ENCODE measurements at regions not wholly inside any gene's neighbourhood (a gene's known extent, or its start where the extent isn't known, plus 50 kb on each side); places are given as distances from the start of the nearest gene placed in this dataset.

DNA sequence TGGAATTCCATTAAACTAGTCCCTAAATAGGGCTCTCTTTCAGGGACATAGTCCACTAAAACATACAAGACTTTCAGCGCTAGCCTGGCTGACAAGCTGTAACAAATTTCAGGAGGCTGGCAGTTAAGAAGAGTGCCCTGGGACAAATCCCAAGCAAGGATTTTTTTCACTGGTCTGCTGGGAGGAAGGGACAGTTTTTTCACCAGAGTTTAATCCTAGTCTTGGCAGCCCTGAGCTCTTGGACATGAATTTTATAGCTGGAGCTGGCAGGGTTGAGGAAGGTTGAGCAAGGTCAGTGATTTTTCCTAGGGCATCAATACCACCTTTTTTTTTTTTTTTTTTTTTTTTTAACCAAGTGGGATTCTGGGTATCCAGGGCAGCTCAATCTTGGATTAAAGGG lies 184.4 kb downstream of the SH2D1A start:
- Histone ChIP-seq H3K9me3 (ENCODE audit: insufficient read depth, low read depth, low read length) (no peaks in the 10 kb centered on the region), H3K9ac (ENCODE audit: low read length) (no peak overlapping the region), H3K4me3 (ENCODE audit: low read depth, low read length) (no peak overlapping the region), H3K79me2 (ENCODE audit: control insufficient read depth, insufficient read depth, low read length, poor library complexity) (no peaks in the 10 kb centered on the region), H2AFZ (ENCODE audit: insufficient read depth, low read length, poor library complexity) (no peak overlapping the region), H4K91ac (ENCODE audit: low read depth, low read length) (no peak overlapping the region), H3K27ac (ENCODE audit: low read depth, low read length) (no peak overlapping the region), H3K23ac (ENCODE audit: low read length) (no peak overlapping the region), H2AK5ac (ENCODE audit: low read length) (no peak overlapping the region), H3K36me3 (ENCODE audit: control insufficient read depth in 1 of 2, insufficient read depth in 2 of 2, low read length in 2 of 2) (no peaks in the 10 kb centered on the region), H3K4me2 (ENCODE audit: low read length) (no peak overlapping the region), H3K4me1 (ENCODE audit: control insufficient read depth in 1 of 2, insufficient read depth in 2 of 2, low read length in 2 of 2) (no peaks in the 10 kb centered on the region), H3K79me1 (ENCODE audit: low read length) (no peaks in the 10 kb centered on the region), H2BK120ac (ENCODE audit: insufficient read depth, low read length, poor library complexity) (no peak overlapping the region), H3K14ac (ENCODE audit: low read length) (no peak overlapping the region), H2BK12ac (ENCODE audit: low read length) (no peak overlapping the region), H4K8ac (ENCODE audit: low read depth, low read length) (no peak overlapping the region), H3K27me3 (ENCODE audit: insufficient read depth, low read length) (no peaks in the 10 kb centered on the region), H2BK5ac (ENCODE audit: low read depth, low read length, poor library complexity) (no peak overlapping the region), H3K4ac (ENCODE audit: low read depth, low read length) (no peak overlapping the region), H3K18ac (ENCODE audit: low read length) (no peak overlapping the region), H4K12ac (ENCODE audit: low read depth, low read length) (no peak overlapping the region)
- DNase-seq = no peak
- WGBS (ENCODE audit: extremely low coverage, insufficient coverage, insufficient read length) = no CpG with 5 or more reads among the region's 1 CpG

DNA sequence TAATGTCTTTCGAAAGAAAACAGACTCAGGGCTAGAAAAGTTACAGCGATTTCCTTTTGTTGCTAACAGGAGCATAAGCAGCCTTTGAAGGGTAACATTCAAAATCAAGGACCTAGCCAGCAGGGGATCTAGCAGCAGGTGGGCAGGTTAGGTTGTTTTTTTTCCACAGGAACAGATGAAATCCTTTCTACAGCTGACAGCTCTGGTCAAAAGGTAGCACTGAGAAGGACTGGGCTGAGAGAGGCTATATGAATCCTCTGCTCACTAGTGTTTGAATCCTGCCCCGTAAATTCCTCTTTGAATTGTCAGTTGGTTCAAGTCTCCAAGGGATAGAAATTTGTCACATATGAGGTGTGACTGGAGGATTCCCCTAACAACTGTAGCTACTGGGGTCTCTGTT lies 188.2 kb downstream of the SH2D1A start:
- Histone ChIP-seq H3K27ac (ENCODE audit: low read depth, low read length) (no peak overlapping the region), H4K91ac (ENCODE audit: low read depth, low read length) (no peak overlapping the region), H2BK12ac (ENCODE audit: low read length) (no peak overlapping the region), H2BK5ac (ENCODE audit: low read depth, low read length, poor library complexity) (no peak overlapping the region), H2AK5ac (ENCODE audit: low read length) (no peak overlapping the region), H3K4ac (ENCODE audit: low read depth, low read length) (no peak overlapping the region), H3K4me1 (ENCODE audit: control insufficient read depth in 1 of 2, insufficient read depth in 2 of 2, low read length in 2 of 2) (no peaks in the 10 kb centered on the region), H2BK120ac (ENCODE audit: insufficient read depth, low read length, poor library complexity) (no peak overlapping the region), H4K8ac (ENCODE audit: low read depth, low read length) (no peak overlapping the region), H3K36me3 (ENCODE audit: control insufficient read depth in 1 of 2, insufficient read depth in 2 of 2, low read length in 2 of 2) (no peaks in the 10 kb centered on the region), H3K14ac (ENCODE audit: low read length) (no peak overlapping the region), H3K23ac (ENCODE audit: low read length) (no peak overlapping the region), H3K9ac (ENCODE audit: low read length) (no peak overlapping the region), H2AFZ (ENCODE audit: insufficient read depth, low read length, poor library complexity) (no peak overlapping the region), H4K12ac (ENCODE audit: low read depth, low read length) (no peak overlapping the region), H3K9me3 (ENCODE audit: insufficient read depth, low read depth, low read length) (no peaks in the 10 kb centered on the region), H3K4me2 (ENCODE audit: low read length) (no peak overlapping the region), H3K4me3 (ENCODE audit: low read depth, low read length) (no peak overlapping the region), H3K27me3 (ENCODE audit: insufficient read depth, low read length) (no peaks in the 10 kb centered on the region), H3K79me1 (ENCODE audit: low read length) (no peaks in the 10 kb centered on the region), H3K79me2 (ENCODE audit: control insufficient read depth, insufficient read depth, low read length, poor library complexity) (no peaks in the 10 kb centered on the region), H3K18ac (ENCODE audit: low read length) (no peak overlapping the region)
- WGBS (ENCODE audit: extremely low coverage, insufficient coverage, insufficient read length) = no CpG with 5 or more reads among the region's 3 CpGs
- DNase-seq = no peak

- Histone ChIP-seq H3K79me2 (ENCODE audit: control insufficient read depth, insufficient read depth, low read length, poor library complexity) (no peaks in the 10 kb centered on the region), H4K12ac (ENCODE audit: low read depth, low read length) (no peak overlapping the region), H3K4me2 (ENCODE audit: low read length) (no peak overlapping the region), H3K23ac (ENCODE audit: low read length) (no peak overlapping the region), H3K4ac (ENCODE audit: low read depth, low read length) (no peak overlapping the region), H3K79me1 (ENCODE audit: low read length) (no peaks in the 10 kb centered on the region), H3K18ac (ENCODE audit: low read length) (no peak overlapping the region), H4K8ac (ENCODE audit: low read depth, low read length) (no peak overlapping the region), H2BK12ac (ENCODE audit: low read length) (no peak overlapping the region), H2BK120ac (ENCODE audit: insufficient read depth, low read length, poor library complexity) (no peak overlapping the region), H4K91ac (ENCODE audit: low read depth, low read length) (no peak overlapping the region), H3K36me3 (ENCODE audit: control insufficient read depth in 1 of 2, insufficient read depth in 2 of 2, low read length in 2 of 2) (no peaks in the 10 kb centered on the region), H2AK5ac (ENCODE audit: low read length) (no peak overlapping the region), H3K4me3 (ENCODE audit: low read depth, low read length) (no peak overlapping the region), H2AFZ (ENCODE audit: insufficient read depth, low read length, poor library complexity) (no peak overlapping the region), H3K14ac (ENCODE audit: low read length) (no peak overlapping the region), H3K27me3 (ENCODE audit: insufficient read depth, low read length) (no peaks in the 10 kb centered on the region), H3K9ac (ENCODE audit: low read length) (no peak overlapping the region), H3K9me3 (ENCODE audit: insufficient read depth, low read depth, low read length) (no peaks in the 10 kb centered on the region), H2BK5ac (ENCODE audit: low read depth, low read length, poor library complexity) (no peak overlapping the region), H3K27ac (ENCODE audit: low read depth, low read length) (no peak overlapping the region), H3K4me1 (ENCODE audit: control insufficient read depth in 1 of 2, insufficient read depth in 2 of 2, low read length in 2 of 2) (no peaks in the 10 kb centered on the region)
- DNase-seq = no peak
- WGBS (ENCODE audit: extremely low coverage, insufficient coverage, insufficient read length) = no CpG with 5 or more reads among the region's 5 CpGs
These were observed 194.1 kb downstream of the SH2D1A start for GRCh38 chrX:124540474-124540873.

GRCh38 chrX:124548571-124548970 lies 202.2 kb downstream of the SH2D1A start:
- Histone ChIP-seq H3K27ac (ENCODE audit: low read depth, low read length) (no peak overlapping the region), H3K79me1 (ENCODE audit: low read length) (no peaks in the 10 kb centered on the region), H2BK120ac (ENCODE audit: insufficient read depth, low read length, poor library complexity) (no peak overlapping the region), H3K14ac (ENCODE audit: low read length) (no peak overlapping the region), H3K36me3 (ENCODE audit: control insufficient read depth in 1 of 2, insufficient read depth in 2 of 2, low read length in 2 of 2) (no peaks in the 10 kb centered on the region), H2AFZ (ENCODE audit: insufficient read depth, low read length, poor library complexity) (no peak overlapping the region), H2BK5ac (ENCODE audit: low read depth, low read length, poor library complexity) (no peak overlapping the region), H3K9me3 (ENCODE audit: insufficient read depth, low read depth, low read length) (no peaks in the 10 kb centered on the region), H3K4ac (ENCODE audit: low read depth, low read length) (no peak overlapping the region), H2BK12ac (ENCODE audit: low read length) (no peak overlapping the region), H3K4me3 (ENCODE audit: low read depth, low read length) (no peak overlapping the region), H2AK5ac (ENCODE audit: low read length) (no peak overlapping the region), H3K4me1 (ENCODE audit: control insufficient read depth in 1 of 2, insufficient read depth in 2 of 2, low read length in 2 of 2) (no peaks in the 10 kb centered on the region), H3K9ac (ENCODE audit: low read length) (no peak overlapping the region), H4K12ac (ENCODE audit: low read depth, low read length) (no peak overlapping the region), H4K8ac (ENCODE audit: low read depth, low read length) (no peak overlapping the region), H3K18ac (ENCODE audit: low read length) (no peak overlapping the region), H3K23ac (ENCODE audit: low read length) (no peak overlapping the region), H3K4me2 (ENCODE audit: low read length) (no peak overlapping the region), H4K91ac (ENCODE audit: low read depth, low read length) (no peak overlapping the region), H3K27me3 (ENCODE audit: insufficient read depth, low read length) (no peaks in the 10 kb centered on the region), H3K79me2 (ENCODE audit: control insufficient read depth, insufficient read depth, low read length, poor library complexity) (no peaks in the 10 kb centered on the region)
- no CpG with 5 or more reads among the region's 6 CpGs for WGBS (ENCODE audit: extremely low coverage, insufficient coverage, insufficient read length)
- DNase-seq = no peak

Data from trophoblast cell (in vitro differentiated cells and primary cell).